BLaER1 treated with 17β-estradiol and CSF1 and Interleukin-3, amounts not matched to agents 10 nM and 100 nM (cell line): ENCODE measurements at regions not wholly inside any gene's neighbourhood (a gene's known extent, or its start where the extent isn't known, plus 50 kb on each side); places are given as distances from the start of the nearest gene placed in this dataset.
A peak's percentile ranks its signal among the peaks of the same experiment; 100 is the strongest.

Experiments
- H3K27ac ChIP-seq, 11 experiments: shearing (Covaris generic); formaldehyde crosslinking; 2 replicates each; pipeline ENCODE4 v1.8.1; 2022
- H3K27me3 ChIP-seq, 11 experiments: shearing (Covaris generic); formaldehyde crosslinking; 2 replicates each; pipeline ENCODE4 v1.8.1; 2022
- H3K36me3 ChIP-seq, 11 experiments: shearing (Covaris generic); formaldehyde crosslinking; 2 replicates each; pipeline ENCODE4 v1.8.1; 2022
- H3K4me1 ChIP-seq, 10 experiments: shearing (Covaris generic); formaldehyde crosslinking; 2 replicates each; pipeline ENCODE4 v1.8.1; 2022
- H3K4me2 ChIP-seq, 11 experiments: shearing (Covaris generic); formaldehyde crosslinking; 2 replicates each; pipeline ENCODE4 v1.8.1; 2022
- H3K4me3 ChIP-seq, 10 experiments: shearing (Covaris generic); formaldehyde crosslinking; 2 replicates each; pipeline ENCODE4 v1.8.1; 2022
- H3K9ac ChIP-seq, 11 experiments: shearing (Covaris generic); formaldehyde crosslinking; 2 replicates each; pipeline ENCODE4 v1.8.1; 2022
- H3K9me3 ChIP-seq, 11 experiments: shearing (Covaris generic); formaldehyde crosslinking; replicated peaks in 1 of 11; 2 replicates each; pipeline ENCODE4 v1.8.1; 2022
- H4K20me1 ChIP-seq, 11 experiments: shearing (Covaris generic); formaldehyde crosslinking; 2 replicates each; pipeline ENCODE4 v1.8.1; 2022
- Cebpa-rat ChIP-seq, 11 experiments: shearing (Covaris generic); IDR thresholded peaks; 2 replicates each; pipeline ENCODE4 v1.8.1; 2022

- Histone ChIP-seq H3K27ac (no peak overlapping the region), H3K9ac (no peak overlapping the region), H3K27me3 (no peaks in the 10 kb centered on the region), H4K20me1 (no peaks in the 10 kb centered on the region), H3K36me3 (no peaks in the 10 kb centered on the region), H3K4me3 (no peak overlapping the region), H3K4me1 (no peaks in the 10 kb centered on the region), H3K4me2 (no peak overlapping the region), H3K9me3 (no peaks in the 10 kb centered on the region)
- TF ChIP-seq Cebpa-rat (IDR thresholded peaks at IDR 0.05), result no peak
Measured at GRCh38 chr14:53683229-53683628, 273.4 kb downstream of the BMP4 start.

GRCh38 chr14:53672526-53672925 is 284.1 kb downstream of the BMP4 start:
- H3K4me3 ChIP-seq, result no peak overlapping the region
- peaks cover 4 to 16% (median 11%) of the 10 kb centered on the region in 10 experiments; a peak in 18 of 20 replicates for H3K4me1 ChIP-seq
- no peaks in the 10 kb centered on the region for H3K27me3 ChIP-seq
- H3K4me2 ChIP-seq, result no peak overlapping the region
- H3K36me3 ChIP-seq, result no peaks in the 10 kb centered on the region
- H3K9me3 ChIP-seq, result peaks cover 6 to 12% (median 8%) of the 10 kb centered on the region in 11 experiments; a peak in 15 of 22 replicates
- H3K9ac ChIP-seq, result no peak overlapping the region
- TF ChIP-seq Cebpa-rat (IDR thresholded peaks at IDR 0.05), result no peak
- no peaks in the 10 kb centered on the region for H4K20me1 ChIP-seq
- no peak overlapping the region for H3K27ac ChIP-seq

GRCh38 chr14:53670701-53671100 is 285.9 kb downstream of the BMP4 start:
- Histone ChIP-seq H3K4me3 (no peak overlapping the region), H3K9ac (no peak overlapping the region), H3K27ac (no peak overlapping the region), H3K4me2 (no peak overlapping the region), H3K4me1 (peaks cover 4 to 16% (median 11%) of the 10 kb centered on the region in 10 experiments; a peak in 18 of 20 replicates), H4K20me1 (no peaks in the 10 kb centered on the region), H3K36me3 (no peaks in the 10 kb centered on the region), H3K27me3 (no peaks in the 10 kb centered on the region), H3K9me3 (no peaks in the 10 kb centered on the region; a peak in 1 of 22 replicates)
- TF ChIP-seq Cebpa-rat (IDR thresholded peaks at IDR 0.05), result no peak

DNA sequence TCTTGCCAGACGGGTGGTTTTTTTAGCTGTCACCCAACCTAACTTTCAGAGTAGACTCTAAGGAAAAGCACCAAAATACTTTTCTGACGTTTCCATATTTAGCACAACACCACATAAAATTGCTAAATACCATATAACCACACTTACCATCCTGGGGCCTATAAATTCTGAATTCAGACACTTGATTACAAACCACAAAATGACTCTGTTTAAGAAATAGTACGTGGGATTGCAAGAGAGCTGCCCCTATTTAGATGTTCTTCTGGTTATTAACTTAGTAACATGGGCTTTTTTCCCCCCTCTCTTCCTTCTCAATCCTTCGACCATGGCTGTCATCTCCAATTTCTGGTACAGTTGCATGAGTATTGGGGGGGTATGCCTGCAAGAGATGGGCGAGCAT is 287.7 kb downstream of the BMP4 start:
- H3K4me1 ChIP-seq, result peaks cover 4 to 16% (median 11%) of the 10 kb centered on the region in 10 experiments; a peak in 18 of 20 replicates
- TF ChIP-seq Cebpa-rat (IDR thresholded peaks at IDR 0.05), result no peak
- H3K27ac ChIP-seq, result peak overlapping the region in 2 of 11 experiments; percentile 5 to 33; a peak in 2 of 22 replicates
- no peaks in the 10 kb centered on the region for H3K27me3 ChIP-seq
- H3K9ac ChIP-seq, result no peak overlapping the region
- peak overlapping the region; percentile 8 to 68 (median 45); a peak in 18 of 22 replicates for H3K4me2 ChIP-seq
- no peaks in the 10 kb centered on the region for H3K9me3 ChIP-seq
- H3K4me3 ChIP-seq, result no peak overlapping the region
- no peaks in the 10 kb centered on the region for H4K20me1 ChIP-seq
- no peaks in the 10 kb centered on the region for H3K36me3 ChIP-seq

- Histone ChIP-seq H3K36me3 (no peaks in the 10 kb centered on the region), H3K27ac (no peak overlapping the region), H3K27me3 (no peaks in the 10 kb centered on the region), H3K4me2 (no peak overlapping the region), H3K9me3 (peaks cover 0 to 5% (median 0%) of the 10 kb centered on the region in 11 experiments; a peak in 2 of 22 replicates), H4K20me1 (no peaks in the 10 kb centered on the region), H3K4me1 (peaks cover 0 to 8% (median 5%) of the 10 kb centered on the region in 10 experiments; a peak in 12 of 20 replicates), H3K9ac (no peak overlapping the region), H3K4me3 (no peak overlapping the region)
- TF ChIP-seq Cebpa-rat (IDR thresholded peaks at IDR 0.05), result no peak
Measured at GRCh38 chr14:53663709-53664108, 292.9 kb downstream of the BMP4 start.

DNA sequence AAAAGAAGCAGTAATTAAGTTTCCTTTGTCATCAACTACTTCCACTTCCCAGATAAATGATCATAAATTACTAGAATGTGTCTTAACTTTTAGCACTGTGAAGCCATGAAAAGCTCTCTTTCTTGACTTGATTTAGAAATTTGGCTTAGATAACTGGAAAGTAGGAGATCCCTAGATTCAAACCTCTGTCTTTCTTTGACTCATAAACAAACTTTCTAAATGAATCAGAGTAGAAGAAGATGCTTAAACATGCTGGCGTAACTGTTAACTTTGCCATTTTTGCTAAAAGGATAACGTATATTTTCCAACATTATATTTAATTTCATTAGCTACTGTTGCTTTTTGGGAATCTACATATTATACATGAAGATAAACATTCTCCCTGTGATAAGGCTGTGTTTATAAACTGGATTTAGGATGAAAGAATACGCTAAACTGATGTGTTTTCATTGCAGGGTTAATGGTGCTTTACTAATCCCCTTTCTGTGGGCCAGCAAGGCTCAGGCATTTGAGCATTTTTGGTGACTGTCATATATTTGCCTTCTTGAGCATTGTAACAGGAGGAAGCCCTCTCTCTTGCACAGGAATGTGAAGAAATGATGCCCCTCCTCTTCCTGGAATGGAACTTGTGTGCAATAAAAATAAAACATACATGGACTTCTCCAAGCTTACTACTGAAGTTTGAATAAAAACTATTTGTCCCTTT is 301.4 kb downstream of the BMP4 start:
- no peaks in the 10 kb centered on the region for H3K9me3 ChIP-seq
- no peak overlapping the region for H3K4me3 ChIP-seq

GRCh38 chr14:53652068-53652467 is 304.6 kb downstream of the BMP4 start:
- Histone ChIP-seq H3K9ac (no peak overlapping the region), H3K4me1 (no peaks in the 10 kb centered on the region), H3K27me3 (no peaks in the 10 kb centered on the region), H4K20me1 (no peaks in the 10 kb centered on the region), H3K27ac (no peak overlapping the region), H3K36me3 (no peaks in the 10 kb centered on the region), H3K4me2 (no peak overlapping the region), H3K4me3 (no peak overlapping the region), H3K9me3 (no peaks in the 10 kb centered on the region)
- no peak for TF ChIP-seq Cebpa-rat (IDR thresholded peaks at IDR 0.05)

More for the DNA sequence above, 301.4 kb downstream of the BMP4 start:
- Histone ChIP-seq H3K36me3 (no peaks in the 10 kb centered on the region), H3K27me3 (no peaks in the 10 kb centered on the region), H3K4me1 (peaks cover 0 to 11% (median 3%) of the 10 kb centered on the region in 10 experiments; a peak in 6 of 20 replicates), H3K4me2 (no peak overlapping the region), H3K9ac (no peak overlapping the region), H3K27ac (no peak overlapping the region), H4K20me1 (no peaks in the 10 kb centered on the region)
- TF ChIP-seq Cebpa-rat (IDR thresholded peaks at IDR 0.05), result no peak

DNA sequence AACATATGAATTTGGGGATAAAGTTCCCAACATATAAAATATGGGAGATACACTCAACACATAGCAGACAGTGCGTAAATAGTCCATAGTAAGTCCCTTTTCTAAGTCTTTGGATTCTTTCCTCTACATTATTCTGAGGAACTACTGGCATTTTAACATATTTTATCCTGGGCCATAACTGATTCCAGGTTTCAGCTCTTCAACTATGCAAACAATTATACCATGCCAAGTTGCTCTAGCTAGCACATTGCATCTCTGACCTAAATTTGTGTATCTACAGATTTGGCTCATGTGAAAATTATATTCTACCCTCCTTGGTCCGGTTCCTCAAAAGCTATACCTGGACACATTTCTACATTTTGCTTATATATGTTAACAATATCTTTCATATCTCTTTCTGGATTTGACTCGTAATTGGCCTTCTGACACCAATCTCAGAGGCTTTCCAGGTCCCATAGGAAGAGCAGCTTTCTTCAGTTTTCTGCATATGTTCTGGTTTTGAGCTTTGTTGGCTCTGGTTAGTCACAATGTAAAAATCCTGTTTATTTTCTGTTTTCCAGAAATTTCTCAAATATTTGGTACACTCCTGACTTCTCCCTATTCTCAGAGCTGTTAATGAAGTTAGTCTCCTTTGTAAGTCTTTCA is 305.4 kb downstream of the BMP4 start:
- no peak overlapping the region for H3K4me2 ChIP-seq

DNA sequence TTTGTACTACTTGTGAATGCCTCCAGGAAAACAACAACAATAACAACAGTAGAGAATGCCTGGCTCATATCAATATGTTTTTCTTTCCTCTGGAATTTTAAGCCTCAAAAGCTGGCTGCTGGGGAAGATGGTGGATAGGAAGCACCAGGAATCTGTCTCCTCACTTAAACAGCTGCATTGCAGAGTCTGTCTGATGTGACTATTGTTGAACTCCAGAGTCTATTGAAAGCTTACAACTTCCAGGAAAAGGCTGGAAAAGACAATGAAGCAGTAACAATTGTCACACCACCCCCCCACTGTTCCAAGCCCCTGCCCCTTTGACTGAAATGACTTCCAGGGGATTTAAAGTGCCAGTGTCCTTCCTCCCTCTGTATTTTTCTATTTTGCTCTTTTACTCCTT is 309.7 kb downstream of the BMP4 start:
- Histone ChIP-seq H4K20me1 (no peaks in the 10 kb centered on the region), H3K36me3 (no peaks in the 10 kb centered on the region), H3K9ac (no peak overlapping the region), H3K4me3 (no peak overlapping the region), H3K4me2 (no peak overlapping the region), H3K27me3 (no peaks in the 10 kb centered on the region), H3K27ac (no peak overlapping the region), H3K9me3 (no peaks in the 10 kb centered on the region), H3K4me1 (no peaks in the 10 kb centered on the region)
- TF ChIP-seq Cebpa-rat (IDR thresholded peaks at IDR 0.05), result no peak

More for the DNA sequence above, 305.4 kb downstream of the BMP4 start:
- Histone ChIP-seq H3K4me3 (no peak overlapping the region), H4K20me1 (no peaks in the 10 kb centered on the region), H3K9me3 (no peaks in the 10 kb centered on the region), H3K9ac (no peak overlapping the region), H3K27me3 (no peaks in the 10 kb centered on the region), H3K36me3 (no peaks in the 10 kb centered on the region), H3K4me1 (no peaks in the 10 kb centered on the region), H3K27ac (no peak overlapping the region)
- no peak for TF ChIP-seq Cebpa-rat (IDR thresholded peaks at IDR 0.05)
